Lower lobe of right lung (tissue), 2 donors: ENCODE measurements at regions not wholly inside any gene's neighbourhood (a gene's known extent, or its start where the extent isn't known, plus 50 kb on each side); places are given as distances from the start of the nearest gene placed in this dataset.

Source experiments
- ATAC-seq, 2 donors: fragments of 200-7000 bp; cut with Tn5 transposase; one replicate each; pipeline ENCODE4 v1.9.1; 2020 to 2022; ENCODE audit warnings: mild to moderate bottlenecking in 2 of 2, moderate library complexity in 2 of 2
- DNase-seq: peaks from one replicate; pipeline ENCODE4 v3.0.0-alpha.2; 2020
- H3K27ac ChIP-seq: fragments of 200-600 bp; one replicate; pipeline ENCODE4 v1.8.0; 2022
- H3K27me3 ChIP-seq: fragments of 200-600 bp; one replicate; pipeline ENCODE4 v1.8.0; 2022; ENCODE audit warnings: low read depth
- H3K36me3 ChIP-seq: fragments of 200-600 bp; one replicate; pipeline ENCODE4 v1.8.0; 2022; ENCODE audit warnings: mild to moderate bottlenecking
- H3K4me1 ChIP-seq: fragments of 200-600 bp; one replicate; pipeline ENCODE4 v1.8.0; 2022
- H3K4me3 ChIP-seq: fragments of 200-600 bp; one replicate; pipeline ENCODE4 v1.8.0; 2022; ENCODE audit warnings: mild to moderate bottlenecking
- H3K9me3 ChIP-seq: fragments of 200-600 bp; one replicate; pipeline ENCODE4 v1.8.0; 2022
- intact Hi-C: fragments of 100-400 bp; cut with DNase I; formaldehyde crosslinking; loops from one replicate; pipeline ENCODE4 v1.11.0; 2022
- TF ChIP-seq, protein P1 (sequence below): fragments of 200-600 bp; IDR thresholded peaks from one replicate; pipeline ENCODE4 v1.8.0; 2022; ENCODE audit warnings: antibody characterized with exemption, mild to moderate bottlenecking
- donor health status: DM: no; HTN: yes; CAD: no; lungs with severe emphysema.

- Histone ChIP-seq H3K27me3 (peaks cover 4% of the 10 kb centered on the region), H3K4me1 (no peaks in the 10 kb centered on the region), H3K4me3 (no peak overlapping the region), H3K9me3 (peaks cover 4% of the 10 kb centered on the region), H3K27ac (no peak overlapping the region), H3K36me3 (no peaks in the 10 kb centered on the region)
- intact Hi-C loops = no loop called here
- ATAC-seq = no peak
- DNase-seq = no peak
- TF ChIP-seq, protein P1, sequence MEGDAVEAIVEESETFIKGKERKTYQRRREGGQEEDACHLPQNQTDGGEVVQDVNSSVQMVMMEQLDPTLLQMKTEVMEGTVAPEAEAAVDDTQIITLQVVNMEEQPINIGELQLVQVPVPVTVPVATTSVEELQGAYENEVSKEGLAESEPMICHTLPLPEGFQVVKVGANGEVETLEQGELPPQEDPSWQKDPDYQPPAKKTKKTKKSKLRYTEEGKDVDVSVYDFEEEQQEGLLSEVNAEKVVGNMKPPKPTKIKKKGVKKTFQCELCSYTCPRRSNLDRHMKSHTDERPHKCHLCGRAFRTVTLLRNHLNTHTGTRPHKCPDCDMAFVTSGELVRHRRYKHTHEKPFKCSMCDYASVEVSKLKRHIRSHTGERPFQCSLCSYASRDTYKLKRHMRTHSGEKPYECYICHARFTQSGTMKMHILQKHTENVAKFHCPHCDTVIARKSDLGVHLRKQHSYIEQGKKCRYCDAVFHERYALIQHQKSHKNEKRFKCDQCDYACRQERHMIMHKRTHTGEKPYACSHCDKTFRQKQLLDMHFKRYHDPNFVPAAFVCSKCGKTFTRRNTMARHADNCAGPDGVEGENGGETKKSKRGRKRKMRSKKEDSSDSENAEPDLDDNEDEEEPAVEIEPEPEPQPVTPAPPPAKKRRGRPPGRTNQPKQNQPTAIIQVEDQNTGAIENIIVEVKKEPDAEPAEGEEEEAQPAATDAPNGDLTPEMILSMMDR = no peak
Observed at GRCh38 chr15:59953392-59953883, 50.7 kb upstream of the FOXB1 start.

GRCh38 chr15:59952960-59953359 is 51.2 kb upstream of the FOXB1 start:
- DNase-seq (no peak), ATAC-seq (no peak)
- H3K9me3 ChIP-seq = no peaks in the 10 kb centered on the region
- no peak overlapping the region for H3K4me3 ChIP-seq
- intact Hi-C loops = no loop called here
- H3K27ac ChIP-seq = no peak overlapping the region
- TF ChIP-seq, protein P1 = no peak
- H3K4me1 ChIP-seq = no peaks in the 10 kb centered on the region
- peaks cover 4% of the 10 kb centered on the region for H3K27me3 ChIP-seq
- H3K36me3 ChIP-seq = no peaks in the 10 kb centered on the region

DNA sequence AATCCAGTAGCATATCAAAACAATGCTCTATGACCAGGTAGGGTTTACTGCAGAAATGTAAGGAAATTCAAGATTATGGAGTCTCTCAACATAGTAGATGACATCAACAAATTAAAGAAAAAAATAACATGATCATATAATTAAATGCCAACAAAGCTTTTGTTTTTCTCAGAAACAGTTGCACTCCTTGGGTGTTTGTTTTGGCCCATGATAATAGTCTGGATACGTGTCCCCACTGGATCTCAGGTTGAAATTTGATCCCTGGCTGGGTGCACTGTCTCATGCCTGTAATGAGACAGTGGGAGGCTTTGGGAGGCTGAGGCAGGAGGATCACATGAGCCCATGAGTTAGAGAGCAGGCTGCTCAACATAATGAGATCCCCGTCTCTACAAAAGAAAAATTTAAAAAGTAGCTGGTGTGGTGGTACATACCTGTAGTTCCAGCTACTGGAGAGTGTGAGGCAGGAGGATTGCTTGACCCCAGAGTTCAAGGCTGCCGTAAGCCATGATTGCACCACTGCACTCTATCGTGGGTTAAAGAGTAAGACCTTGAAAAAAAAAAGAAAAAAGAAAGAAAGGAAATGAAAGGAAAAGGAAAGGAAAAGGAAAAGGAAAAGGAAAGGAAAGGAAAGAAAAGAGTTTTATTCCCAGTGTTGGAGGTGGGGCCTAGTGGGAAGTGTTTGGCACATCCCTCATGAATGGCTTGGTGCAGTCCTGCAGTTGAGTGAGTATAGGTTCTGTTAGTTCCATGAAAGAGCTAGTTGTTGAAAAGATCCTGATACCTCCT is 53.3 kb upstream of the FOXB1 start:
- intact Hi-C loops = no loop called here
- no peak for ATAC-seq
- Histone ChIP-seq H3K27me3 (peaks cover 4% of the 10 kb centered on the region), H3K27ac (no peak overlapping the region), H3K9me3 (no peaks in the 10 kb centered on the region), H3K4me3 (no peak overlapping the region), H3K36me3 (no peaks in the 10 kb centered on the region), H3K4me1 (no peaks in the 10 kb centered on the region)
- no peak for DNase-seq
- TF ChIP-seq, protein P1 = no peak

- H3K4me1 ChIP-seq = no peaks in the 10 kb centered on the region
- ATAC-seq (no peak), DNase-seq (no peak)
- H3K4me3 ChIP-seq = no peak overlapping the region
- H3K27ac ChIP-seq = no peak overlapping the region
- intact Hi-C loops = no loop called here
- H3K36me3 ChIP-seq = no peaks in the 10 kb centered on the region
- TF ChIP-seq, protein P1 = no peak
- H3K9me3 ChIP-seq = no peaks in the 10 kb centered on the region
- peaks cover 4% of the 10 kb centered on the region for H3K27me3 ChIP-seq
Observed at GRCh38 chr15:59948924-59949613, 55.0 kb upstream of the FOXB1 start.

DNA sequence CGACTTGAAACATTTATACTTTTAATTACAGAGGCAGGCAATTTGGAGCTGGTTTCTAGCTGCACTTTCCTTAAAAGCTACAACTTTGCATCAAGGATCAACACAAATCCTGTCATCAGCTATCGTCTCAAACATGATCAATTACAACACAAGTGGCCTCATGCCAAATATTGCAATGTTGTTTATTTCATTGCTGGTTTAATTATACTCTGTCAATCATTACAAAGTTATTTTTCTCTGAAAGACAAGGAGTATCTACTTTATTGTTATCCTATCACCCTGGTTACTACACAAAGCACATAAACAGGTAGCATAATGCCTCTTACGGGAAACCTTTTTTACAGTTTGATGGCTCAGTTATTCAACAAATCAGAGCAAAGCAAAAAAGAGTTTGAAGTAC is 58.0 kb upstream of the FOXB1 start:
- Histone ChIP-seq H3K36me3 (no peaks in the 10 kb centered on the region), H3K27me3 (no peaks in the 10 kb centered on the region), H3K4me3 (no peak overlapping the region), H3K9me3 (no peaks in the 10 kb centered on the region), H3K27ac (no peak overlapping the region), H3K4me1 (no peaks in the 10 kb centered on the region)
- intact Hi-C loops = no loop called here
- DNase-seq (no peak), ATAC-seq (no peak)
- TF ChIP-seq, protein P1 = no peak
